BE2C (cell line): ENCODE measurements at regions not wholly inside any gene's neighbourhood (a gene's known extent, or its start where the extent isn't known, plus 50 kb on each side); places are given as distances from the start of the nearest gene placed in this dataset.

Source experiments
- DNase-seq: peaks from one replicate; pipeline ENCODE4 v3.0.0-alpha.2; 2020
- H3K27me3 ChIP-seq: fragments of 250-450 bp; sonication (Bioruptor Pico); 2 replicates; pipeline ENCODE4 v1.5.1; 2020; ENCODE audit warnings: mild to moderate bottlenecking
- H3K36me3 ChIP-seq: fragments of 250-450 bp; sonication (Bioruptor Pico); 2 replicates; pipeline ENCODE4 v1.5.1; 2020; ENCODE audit warnings: mild to moderate bottlenecking
- H3K4me1 ChIP-seq: fragments of 250-450 bp; sonication (Bioruptor Pico); 2 replicates; pipeline ENCODE4 v1.5.1; 2020
- H3K4me3 ChIP-seq: 2 replicates; pipeline ENCODE4 v1.5.1; 2011; ENCODE audit warnings: low read depth, low read length
- H3K9me3 ChIP-seq: fragments of 250-450 bp; sonication (Bioruptor Pico); 2 replicates; pipeline ENCODE4 v1.5.1; 2020
- CTCF ChIP-seq: IDR thresholded peaks from 2 replicates; pipeline ENCODE4 v1.5.1; 2012; ENCODE audit warnings: mild to moderate bottlenecking, low read depth, low read length

GRCh38 chr5:103668281-103668680 lies 105.7 kb upstream of the NUDT12 start:
- H3K36me3 ChIP-seq = no peaks in the 10 kb centered on the region
- no peak for DNase-seq
- no peaks in the 10 kb centered on the region for H3K27me3 ChIP-seq
- H3K9me3 ChIP-seq = no peaks in the 10 kb centered on the region; the same call in 1 of the 2 replicates
- no peak for TF ChIP-seq CTCF
- H3K4me1 ChIP-seq = no peaks in the 10 kb centered on the region
- no peak overlapping the region for H3K4me3 ChIP-seq

- Histone ChIP-seq H3K27me3 (no peaks in the 10 kb centered on the region), H3K4me3 (no peak overlapping the region), H3K36me3 (no peaks in the 10 kb centered on the region), H3K4me1 (no peaks in the 10 kb centered on the region), H3K9me3 (no peaks in the 10 kb centered on the region; the same call in 1 of the 2 replicates)
- no peak for TF ChIP-seq CTCF
- DNase-seq = no peak
Observed at GRCh38 chr5:103667068-103667467, 104.5 kb upstream of the NUDT12 start.

GRCh38 chr5:103657301-103657700 lies 94.7 kb upstream of the NUDT12 start:
- DNase-seq = no peak
- no peak for TF ChIP-seq CTCF

GRCh38 chr5:103648086-103648485 lies 85.5 kb upstream of the NUDT12 start:
- no peak for DNase-seq
- Histone ChIP-seq H3K9me3 (no peaks in the 10 kb centered on the region; the same call in 1 of the 2 replicates), H3K27me3 (no peaks in the 10 kb centered on the region), H3K4me1 (no peaks in the 10 kb centered on the region; the same call in 1 of the 2 replicates), H3K4me3 (no peak overlapping the region), H3K36me3 (no peaks in the 10 kb centered on the region)
- peak; percentile 30; the same call in 1 of the 2 replicates for TF ChIP-seq CTCF

More at GRCh38 chr5:103657301-103657700, 94.7 kb upstream of the NUDT12 start:
- H3K4me1 ChIP-seq = peaks cover 21% of the 10 kb centered on the region
- no peaks in the 10 kb centered on the region for H3K9me3 ChIP-seq
- no peaks in the 10 kb centered on the region for H3K27me3 ChIP-seq
- H3K36me3 ChIP-seq = no peaks in the 10 kb centered on the region
- no peak overlapping the region for H3K4me3 ChIP-seq

GRCh38 chr5:103646698-103647614 lies 84.4 kb upstream of the NUDT12 start:
- TF ChIP-seq CTCF = no peak
- H3K4me3 ChIP-seq = no peak overlapping the region
- DNase-seq = no peak

GRCh38 chr5:103645816-103646215 lies 83.2 kb upstream of the NUDT12 start:
- H3K4me3 ChIP-seq = no peak overlapping the region
- H3K4me1 ChIP-seq = no peaks in the 10 kb centered on the region
- no peaks in the 10 kb centered on the region for H3K27me3 ChIP-seq
- TF ChIP-seq CTCF = no peak
- no peaks in the 10 kb centered on the region for H3K36me3 ChIP-seq
- no peaks in the 10 kb centered on the region; the same call in 1 of the 2 replicates for H3K9me3 ChIP-seq
- no peak for DNase-seq

More at GRCh38 chr5:103646698-103647614, 84.4 kb upstream of the NUDT12 start:
- no peaks in the 10 kb centered on the region; the same call in 1 of the 2 replicates for H3K9me3 ChIP-seq
- H3K4me1 ChIP-seq = no peaks in the 10 kb centered on the region; the same call in 1 of the 2 replicates
- H3K36me3 ChIP-seq = no peaks in the 10 kb centered on the region
- H3K27me3 ChIP-seq = no peaks in the 10 kb centered on the region
